Hepatocyte (in vitro differentiated cells): ENCODE measurements at regions not wholly inside any gene's neighbourhood (a gene's known extent, or its start where the extent isn't known, plus 50 kb on each side); places are given as distances from the start of the nearest gene placed in this dataset.

Experiments used
- EZH2 ChIP-seq: fragments of 200-600 bp; sonication (generic); IDR thresholded peaks from 2 replicates; pipeline ENCODE4 v1.6.1; 2016; ENCODE audit warnings: antibody characterized with exemption, mild to moderate bottlenecking, borderline replicate concordance
- EZH2phosphoT487 ChIP-seq: fragments of 200-600 bp; sonication (generic); IDR thresholded peaks from one replicate; pipeline ENCODE4 v1.6.1; 2018; ENCODE audit warnings: antibody characterized with exemption, mild to moderate bottlenecking, low read depth, moderate library complexity; ENCODE audit not compliant: unreplicated experiment, severe bottlenecking
- TF ChIP-seq, protein P1 (sequence below): fragments of 200-600 bp; sonication (generic); IDR thresholded peaks from 2 replicates; pipeline ENCODE4 v1.5.1; 2016; ENCODE audit warnings: antibody characterized with exemption, mild to moderate bottlenecking; ENCODE audit not compliant: poor library complexity

DNA sequence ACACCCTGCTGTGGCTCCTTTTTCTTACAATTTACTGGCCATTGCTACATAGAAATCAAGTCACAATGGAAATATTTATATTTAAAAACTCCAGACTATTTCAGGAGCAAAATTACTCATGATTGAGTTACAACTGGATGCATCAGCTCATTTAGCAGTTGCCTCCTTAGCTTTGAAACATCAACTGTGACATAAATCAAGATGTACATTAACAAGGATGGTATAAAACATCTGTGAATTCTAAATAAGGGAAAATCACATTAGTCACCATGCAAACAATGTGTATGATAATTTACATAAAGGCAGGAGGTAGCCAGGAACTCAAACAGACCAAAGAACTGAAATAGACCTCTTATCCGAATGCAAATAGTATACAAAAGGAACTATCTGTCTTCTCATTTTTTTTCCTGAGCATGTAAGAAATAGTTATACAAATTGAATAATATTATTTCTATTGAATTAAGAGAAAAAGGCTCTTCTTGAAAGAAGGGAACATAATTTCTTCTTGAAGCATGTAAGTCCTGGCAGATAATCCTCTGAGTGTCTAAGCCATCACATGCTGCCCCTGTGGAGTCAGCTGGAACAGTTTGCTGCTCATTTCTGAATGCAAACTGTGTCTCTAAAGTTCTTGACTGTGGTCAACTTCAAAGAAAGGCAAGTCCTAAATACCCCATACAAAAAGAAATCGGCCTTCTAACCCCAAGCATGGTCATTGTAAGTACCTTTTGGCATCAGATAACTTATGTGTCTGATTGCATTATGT lies 151.2 kb downstream of the NAA11 start:
- TF ChIP-seq, protein P1, sequence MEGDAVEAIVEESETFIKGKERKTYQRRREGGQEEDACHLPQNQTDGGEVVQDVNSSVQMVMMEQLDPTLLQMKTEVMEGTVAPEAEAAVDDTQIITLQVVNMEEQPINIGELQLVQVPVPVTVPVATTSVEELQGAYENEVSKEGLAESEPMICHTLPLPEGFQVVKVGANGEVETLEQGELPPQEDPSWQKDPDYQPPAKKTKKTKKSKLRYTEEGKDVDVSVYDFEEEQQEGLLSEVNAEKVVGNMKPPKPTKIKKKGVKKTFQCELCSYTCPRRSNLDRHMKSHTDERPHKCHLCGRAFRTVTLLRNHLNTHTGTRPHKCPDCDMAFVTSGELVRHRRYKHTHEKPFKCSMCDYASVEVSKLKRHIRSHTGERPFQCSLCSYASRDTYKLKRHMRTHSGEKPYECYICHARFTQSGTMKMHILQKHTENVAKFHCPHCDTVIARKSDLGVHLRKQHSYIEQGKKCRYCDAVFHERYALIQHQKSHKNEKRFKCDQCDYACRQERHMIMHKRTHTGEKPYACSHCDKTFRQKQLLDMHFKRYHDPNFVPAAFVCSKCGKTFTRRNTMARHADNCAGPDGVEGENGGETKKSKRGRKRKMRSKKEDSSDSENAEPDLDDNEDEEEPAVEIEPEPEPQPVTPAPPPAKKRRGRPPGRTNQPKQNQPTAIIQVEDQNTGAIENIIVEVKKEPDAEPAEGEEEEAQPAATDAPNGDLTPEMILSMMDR = no peak
- no peak for TF ChIP-seq EZH2
- no peak for TF ChIP-seq EZH2phosphoT487
